HepG2 (cell line): ENCODE measurements at regions not wholly inside any gene's neighbourhood (a gene's known extent, or its start where the extent isn't known, plus 50 kb on each side); places are given as distances from the start of the nearest gene placed in this dataset.

Experiments
- ATAC-seq: fragments of 200-7000 bp; cut with Tn5 transposase; 3 replicates; pipeline ENCODE4 v1.9.1; 2020; ENCODE audit warnings: mild to moderate bottlenecking, moderate library complexity
- BruUV-seq: library from RNA; stranded (reverse); fragments of 400-500 nt; replicated peaks from 2 replicates; lab custom pipeline; 2021; lab: Mats Ljungman, UMichigan
- CTCF ChIA-PET: fragments of 300-600 bp; formaldehyde crosslinking; extraction: SDS; loops from one replicate; lab custom pipeline; 2021; ENCODE audit warnings: low total read pairs, inconsistent platforms, low intra/inter-chr PET ratio; lab: Yijun Ruan, JAX
- POLR2A ChIA-PET: fragments of 350-600 bp; sonication (Branson Sonifier 250); formaldehyde crosslinking; loops from one replicate; lab custom pipeline; 2020; ENCODE audit warnings: antibody characterized with exemption, inconsistent platforms; lab: Yijun Ruan, JAX
- DNase-seq: peaks from one replicate; pipeline ENCODE4 v3.0.0-alpha.2; 2015; ENCODE audit warnings: low spot score
- FAIRE-seq: peaks from 3 replicates; lab custom pipeline; 2011; peaks lifted over from hg19 to GRCh38; lab: Jason Lieb, UNC
- H2AFZ ChIP-seq: one replicate; pipeline ENCODE4 v1.6.1; 2011; ENCODE audit warnings: low read length, inconsistent platforms
- H3K27ac ChIP-seq: fragments of 300-600 bp; 3 replicates; pipeline ENCODE4 v1.8.0; 2011; ENCODE audit warnings: mixed run types, mild to moderate bottlenecking, mixed read lengths, low read length, inconsistent platforms; ENCODE audit not compliant: insufficient read depth; ENCODE audit errors: extremely low read length
- H3K27me3 ChIP-seq, 2 experiments: fragments of 200-600 bp in 1 of 2; 2 replicates in 1 of 2; 3 replicates in 1 of 2; pipeline versions ENCODE4 v1.6.0 to v1.8.0; 2011; ENCODE audit warnings: low read length in 2 of 2, mild to moderate bottlenecking in 2 of 2, moderate library complexity in 2 of 2, inconsistent platforms in 1 of 2; ENCODE audit not compliant: insufficient read depth in 2 of 2, control insufficient read depth in 1 of 2
- H3K36me3 ChIP-seq, 2 experiments: fragments of 200-600 bp in 1 of 2; replicated peaks in 1 of 2; 2 replicates in 1 of 2; 3 replicates in 1 of 2; pipeline versions ENCODE4 v1.5.1 to v1.8.0; 2011; ENCODE audit warnings: low read length in 2 of 2, inconsistent platforms in 1 of 2; ENCODE audit not compliant: insufficient read depth in 2 of 2, control insufficient read depth in 1 of 2
- H3K4me1 ChIP-seq: 2 replicates; pipeline ENCODE4 v1.5.1; 2012; ENCODE audit warnings: low read length, inconsistent platforms; ENCODE audit not compliant: insufficient read depth
- H3K4me2 ChIP-seq: 2 replicates; pipeline ENCODE4 v1.6.0; 2011; ENCODE audit warnings: low read depth, low read length, inconsistent platforms
- H3K4me3 ChIP-seq, 3 experiments: fragments of 200-600 bp in 1 of 3; sonication (generic), shearing (Covaris generic) in 1 of 3; replicated peaks in 1 of 3; 2 replicates each; pipeline ENCODE4 v1.5.1; 2011 to 2016; ENCODE audit warnings: low read length in 3 of 3, inconsistent platforms in 2 of 3, low read depth in 2 of 3, mild to moderate bottlenecking in 2 of 3, control low read depth in 1 of 3, mixed read lengths in 1 of 3; ENCODE audit not compliant: insufficient read depth in 1 of 3
- H3K79me2 ChIP-seq: one replicate; pipeline ENCODE4 v1.6.1; 2011; ENCODE audit warnings: low read length, inconsistent platforms; ENCODE audit not compliant: insufficient read depth
- H3K9ac ChIP-seq: 2 replicates; pipeline ENCODE4 v1.6.0; 2011; ENCODE audit warnings: mild to moderate bottlenecking, low read depth, low read length, inconsistent platforms; ENCODE audit not compliant: insufficient read depth
- H3K9me3 ChIP-seq: 2 replicates; pipeline ENCODE4 v1.5.1; 2012; ENCODE audit warnings: mild to moderate bottlenecking, low read length
- H4K20me1 ChIP-seq: 2 replicates; pipeline ENCODE4 v1.6.0; 2011; ENCODE audit warnings: inconsistent platforms, mild to moderate bottlenecking, low read length, moderate library complexity; ENCODE audit not compliant: insufficient read depth
- ATAD3A ChIP-seq: sonication (generic); formaldehyde crosslinking; IDR thresholded peaks from 2 replicates; pipeline ENCODE4 v1.4.0; 2020; ENCODE audit warnings: missing genetic modification reagents
- CBX2 ChIP-seq, 2 experiments: fragments of 200-600 bp in 1 of 2; sonication (generic); formaldehyde crosslinking in 1 of 2; IDR thresholded peaks; 2 replicates each; pipeline versions ENCODE4 v1.7.0 to v1.8.1; 2018 to 2022; ENCODE audit warnings: low read depth in 2 of 2, low read length in 1 of 2, mild to moderate bottlenecking in 1 of 2, missing genetic modification reagents in 1 of 2
- ELF4 ChIP-seq: sonication (generic); formaldehyde crosslinking; IDR thresholded peaks from 2 replicates; pipeline ENCODE4 v1.5.0; 2020; ENCODE audit warnings: missing genetic modification reagents, mild to moderate bottlenecking, moderate library complexity, borderline replicate concordance
- FOXM1 ChIP-seq: sonication (generic); formaldehyde crosslinking; IDR thresholded peaks from 2 replicates; pipeline ENCODE4 v1.5.0; 2020; ENCODE audit warnings: missing genetic modification reagents
- KLF9 ChIP-seq: IDR thresholded peaks from 2 replicates; pipeline ENCODE4 v1.6.1; 2016; ENCODE audit warnings: low read depth
- MED8 ChIP-seq: sonication (generic); formaldehyde crosslinking; IDR thresholded peaks from 2 replicates; pipeline ENCODE4 v1.8.1; 2023; ENCODE audit warnings: mild to moderate bottlenecking, missing genetic modification reagents; ENCODE audit not compliant: insufficient replicate concordance
- MYNN ChIP-seq: sonication (generic); formaldehyde crosslinking; IDR thresholded peaks from 2 replicates; pipeline ENCODE4 v1.4.0; 2020; ENCODE audit warnings: mild to moderate bottlenecking, low read depth, missing genetic modification reagents
- NFYB ChIP-seq: sonication (generic); formaldehyde crosslinking; IDR thresholded peaks from 2 replicates; pipeline ENCODE4 v1.4.0; 2020; ENCODE audit warnings: missing genetic modification reagents
- ZMYM3 ChIP-seq: sonication (generic); formaldehyde crosslinking; IDR thresholded peaks from 2 replicates; pipeline ENCODE4 v1.5.1; 2020; ENCODE audit warnings: mild to moderate bottlenecking, missing genetic modification reagents
- ZNF350 ChIP-seq: sonication (generic); formaldehyde crosslinking; IDR thresholded peaks from 2 replicates; pipeline ENCODE4 v1.4.0; 2020; ENCODE audit warnings: mild to moderate bottlenecking, low read depth, missing genetic modification reagents, borderline replicate concordance
- ZNF883 ChIP-seq: sonication (generic); formaldehyde crosslinking; IDR thresholded peaks from 2 replicates; pipeline ENCODE4 v1.5.1; 2020; ENCODE audit warnings: mild to moderate bottlenecking, missing genetic modification reagents; ENCODE audit errors: not compliant biosample characterization
- ZUFSP ChIP-seq: sonication (generic); formaldehyde crosslinking; IDR thresholded peaks from 2 replicates; pipeline ENCODE4 v1.9.0; 2021; ENCODE audit warnings: missing genetic modification reagents, mild to moderate bottlenecking, borderline replicate concordance
- WGBS: methylation state at CpG from one replicate; pipeline ENCODE4 v1.1.6; 2017; ENCODE audit warnings: low lambda C conversion rate; 5-methylcytosine and 5-hydroxymethylcytosine counted together
- in situ Hi-C: cut with HindIII; loops from 2 replicates; pipeline ENCODE4 v1.10.0; 2017; ENCODE audit warnings: low pct_unique_long_range_greater_than_20kb; ENCODE audit not compliant: extremely low pct_ligation_motif_present
- intact Hi-C: fragments of 100-400 bp; cut with micrococcal nuclease; formaldehyde crosslinking; loops from one replicate; pipeline ENCODE4 v1.10.0; 2022; ENCODE audit not compliant: unreplicated experiment
- TF ChIP-seq, protein P1 (sequence below): IDR thresholded peaks from 2 replicates; pipeline ENCODE4 v1.6.1; 2012; ENCODE audit warnings: low read depth, low read length, improper control_type of control experiment
- TF ChIP-seq, protein P2 (sequence below): IDR thresholded peaks from 2 replicates; pipeline ENCODE4 v1.6.1; 2016; ENCODE audit warnings: missing biosample characterization, missing genetic modification reagents, low read depth
- TF ChIP-seq, protein P3 (sequence below): sonication (generic); formaldehyde crosslinking; IDR thresholded peaks from 2 replicates; pipeline ENCODE4 v1.5.0; 2020; ENCODE audit warnings: mild to moderate bottlenecking, low read depth, missing genetic modification reagents, borderline replicate concordance
- TF ChIP-seq, protein P4 (sequence below), 2 experiments: sonication (generic) in 1 of 2; formaldehyde crosslinking in 1 of 2; IDR thresholded peaks; 2 replicates each; pipeline versions ENCODE4 v1.4.0 to v1.6.1; 2018 to 2020; ENCODE audit warnings: missing genetic modification reagents in 2 of 2, borderline replicate concordance in 1 of 2, low read depth in 1 of 2, mild to moderate bottlenecking in 1 of 2, missing biosample characterization in 1 of 2

- H3K4me2 ChIP-seq, result no peak overlapping the region
- H3K79me2 ChIP-seq, result no peaks in the 10 kb centered on the region
- H3K27ac ChIP-seq, result no peak overlapping the region
- intact Hi-C loops, result no loop called here
- no peak overlapping the region for H2AFZ ChIP-seq
- H3K36me3 ChIP-seq, result no peaks in the 10 kb centered on the region
- ATAC-seq (no peak), DNase-seq (no peak), FAIRE-seq (no peak)
- 23% methylated on average over 4 of the region's 6 CpGs for WGBS
- H4K20me1 ChIP-seq, result no peaks in the 10 kb centered on the region
- H3K4me1 ChIP-seq, result no peaks in the 10 kb centered on the region
- in situ Hi-C loops, result no loop called here
- POLR2A ChIA-PET, result no interaction called here
- H3K9ac ChIP-seq, result no peak overlapping the region
- peaks cover 34% of the 10 kb centered on the region; the same call in 1 of the 2 replicates for H3K9me3 ChIP-seq
- no peak overlapping the region for H3K4me3 ChIP-seq
- BruUV-seq, result no TSS peak
- H3K27me3 ChIP-seq, result no peaks in the 10 kb centered on the region
- TF ChIP-seq CBX2 (IDR thresholded peaks at IDR 0.05; ENCODE audit: low read depth, low read length) (no peak), CBX2 (CRISPR knock-in tag; IDR thresholded peaks at IDR 0.05; ENCODE audit: low read depth) (no peak), ZUFSP (no peak), FOXM1 (CRISPR knock-in tag) (no peak), ZNF350 (no peak), ELF4 (CRISPR knock-in tag) (no peak), NFYB (no peak), ZMYM3 (no peak), MYNN (CRISPR knock-in tag) (no peak), ZNF883 (CRISPR knock-in tag) (no peak), KLF9 (no peak), MED8 (CRISPR knock-in tag) (no peak), ATAD3A (CRISPR knock-in tag) (no peak)
- TF ChIP-seq, protein P1, sequence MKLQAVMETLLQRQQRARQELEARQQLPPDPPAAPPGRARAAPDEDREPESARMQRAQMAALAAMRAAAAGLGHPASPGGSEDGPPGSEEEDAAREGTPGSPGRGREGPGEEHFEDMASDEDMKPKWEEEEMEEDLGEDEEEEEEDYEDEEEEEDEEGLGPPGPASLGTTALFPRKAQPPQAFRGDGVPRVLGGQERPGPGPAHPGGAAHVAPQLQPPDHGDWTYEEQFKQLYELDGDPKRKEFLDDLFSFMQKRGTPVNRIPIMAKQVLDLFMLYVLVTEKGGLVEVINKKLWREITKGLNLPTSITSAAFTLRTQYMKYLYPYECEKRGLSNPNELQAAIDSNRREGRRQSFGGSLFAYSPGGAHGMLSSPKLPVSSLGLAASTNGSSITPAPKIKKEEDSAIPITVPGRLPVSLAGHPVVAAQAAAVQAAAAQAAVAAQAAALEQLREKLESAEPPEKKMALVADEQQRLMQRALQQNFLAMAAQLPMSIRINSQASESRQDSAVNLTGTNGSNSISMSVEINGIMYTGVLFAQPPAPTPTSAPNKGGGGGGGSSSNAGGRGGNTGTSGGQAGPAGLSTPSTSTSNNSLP, result no peak
- TF ChIP-seq, protein P2, sequence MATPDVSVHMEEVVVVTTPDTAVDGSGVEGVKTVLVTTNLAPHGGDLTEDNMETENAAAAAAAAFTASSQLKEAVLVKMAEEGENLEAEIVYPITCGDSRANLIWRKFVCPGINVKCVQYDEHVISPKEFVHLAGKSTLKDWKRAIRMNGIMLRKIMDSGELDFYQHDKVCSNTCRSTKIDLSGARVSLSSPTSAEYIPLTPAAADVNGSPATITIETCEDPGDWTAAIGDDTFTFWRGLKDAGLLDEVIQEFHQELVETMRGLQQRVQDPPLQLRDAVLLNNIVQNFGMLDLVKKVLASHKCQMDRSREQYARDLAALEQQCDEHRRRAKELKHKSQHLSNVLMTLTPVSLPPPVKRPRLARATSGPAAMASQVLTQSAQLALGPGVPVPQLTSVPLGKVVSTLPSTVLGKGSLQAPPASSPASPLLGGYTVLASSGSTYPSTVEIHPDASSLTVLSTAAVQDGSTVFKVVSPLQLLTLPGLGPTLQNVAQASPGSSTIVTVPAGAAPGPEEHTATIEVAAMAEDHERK (CRISPR knock-in tag), result no peak
- TF ChIP-seq, protein P3, sequence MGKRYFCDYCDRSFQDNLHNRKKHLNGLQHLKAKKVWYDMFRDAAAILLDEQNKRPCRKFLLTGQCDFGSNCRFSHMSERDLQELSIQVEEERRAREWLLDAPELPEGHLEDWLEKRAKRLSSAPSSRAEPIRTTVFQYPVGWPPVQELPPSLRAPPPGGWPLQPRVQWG, result no peak
- TF ChIP-seq, protein P4, sequence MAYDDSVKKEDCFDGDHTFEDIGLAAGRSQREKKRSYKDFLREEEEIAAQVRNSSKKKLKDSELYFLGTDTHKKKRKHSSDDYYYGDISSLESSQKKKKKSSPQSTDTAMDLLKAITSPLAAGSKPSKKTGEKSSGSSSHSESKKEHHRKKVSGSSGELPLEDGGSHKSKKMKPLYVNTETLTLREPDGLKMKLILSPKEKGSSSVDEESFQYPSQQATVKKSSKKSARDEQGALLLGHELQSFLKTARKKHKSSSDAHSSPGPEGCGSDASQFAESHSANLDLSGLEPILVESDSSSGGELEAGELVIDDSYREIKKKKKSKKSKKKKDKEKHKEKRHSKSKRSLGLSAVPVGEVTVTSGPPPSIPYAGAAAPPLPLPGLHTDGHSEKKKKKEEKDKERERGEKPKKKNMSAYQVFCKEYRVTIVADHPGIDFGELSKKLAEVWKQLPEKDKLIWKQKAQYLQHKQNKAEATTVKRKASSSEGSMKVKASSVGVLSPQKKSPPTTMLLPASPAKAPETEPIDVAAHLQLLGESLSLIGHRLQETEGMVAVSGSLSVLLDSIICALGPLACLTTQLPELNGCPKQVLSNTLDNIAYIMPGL (CRISPR knock-in tag; IDR thresholded peaks at IDR 0.05; ENCODE audit: borderline replicate concordance in 1 of 2, low read depth in 1 of 2), result no peak
- CTCF ChIA-PET, result no interaction called here
These were observed 359.1 kb upstream of the CXorf51A start for GRCh38 chrX:147173594-147173993.
